ENCODE measurements at regions not wholly inside any gene's neighbourhood (a gene's known extent, or its start where the extent isn't known, plus 50 kb on each side); places are given as distances from the start of the nearest gene placed in this dataset.

DNA sequence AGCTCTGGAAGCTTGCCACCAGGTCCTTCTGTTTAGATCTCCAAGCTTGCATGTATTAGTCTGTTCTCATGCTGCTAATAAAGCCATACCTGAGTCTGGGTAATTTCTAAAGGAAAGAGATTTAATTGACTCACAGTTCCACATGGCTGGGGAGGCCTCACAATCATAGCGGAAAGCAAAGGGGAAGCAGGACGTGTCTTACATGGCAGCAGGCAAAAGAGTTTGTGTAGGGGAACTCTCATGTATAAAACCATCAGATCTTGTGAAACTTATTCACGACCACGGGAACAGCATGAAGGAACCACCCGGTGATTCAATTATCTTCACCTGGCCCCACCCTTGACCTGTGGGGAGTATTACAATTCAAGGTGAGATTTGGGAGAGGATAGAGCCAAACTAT lies 147.0 kb upstream of the PROK2 start:
- Histone ChIP-seq H3K27ac (no peak overlapping the region), H3K4me1 (no peaks in the 10 kb centered on the region), H3K4me3 (no peak overlapping the region), H3K27me3 (no peaks in the 10 kb centered on the region), H3K36me3 (no peaks in the 10 kb centered on the region), H3K9me3 (no peaks in the 10 kb centered on the region)
- no peak for DNase-seq
- intact Hi-C loops (cut with DNase I; ENCODE audit: low total_unique reads), result no loop called here
- in situ Hi-C loops (cut with MboI; ENCODE audit: low sequenced_read_pairs in 4 of 4), result no loop called here
- TF ChIP-seq POLR2A (IDR thresholded peaks at IDR 0.05) (no peak), CTCF (IDR thresholded peaks at IDR 0.05 in 4 of 5, conservative IDR thresholded peaks at IDR 0.05 in 1 of 5) (no peak)
- ATAC-seq, result no peak

- intact Hi-C loops (cut with DNase I; ENCODE audit: low total_unique reads) (no loop called here), in situ Hi-C loops (cut with MboI; ENCODE audit: low sequenced_read_pairs in 4 of 4) (no loop called here)
- Histone ChIP-seq H3K4me3 (no peak overlapping the region), H3K4me1 (no peaks in the 10 kb centered on the region), H3K9me3 (no peaks in the 10 kb centered on the region), H3K27me3 (no peaks in the 10 kb centered on the region), H3K27ac (no peak overlapping the region), H3K36me3 (no peaks in the 10 kb centered on the region)
- DNase-seq, result no peak
- no peak for TF ChIP-seq CTCF (IDR thresholded peaks at IDR 0.05 in 4 of 5, conservative IDR thresholded peaks at IDR 0.05 in 1 of 5)
- no peak for TF ChIP-seq POLR2A (IDR thresholded peaks at IDR 0.05)
- no peak for ATAC-seq
Measured at GRCh38 chr3:71930056-71930991, 145.4 kb upstream of the PROK2 start.

GRCh38 chr3:71928212-71928611 lies 143.3 kb upstream of the PROK2 start:
- Histone ChIP-seq H3K27ac (no peak overlapping the region), H3K36me3 (no peaks in the 10 kb centered on the region), H3K27me3 (no peaks in the 10 kb centered on the region), H3K4me3 (no peak overlapping the region), H3K9me3 (no peaks in the 10 kb centered on the region), H3K4me1 (no peaks in the 10 kb centered on the region)
- DNase-seq, result no peak
- intact Hi-C loops (cut with DNase I; ENCODE audit: low total_unique reads), result no loop called here
- TF ChIP-seq POLR2A (IDR thresholded peaks at IDR 0.05) (no peak), CTCF (IDR thresholded peaks at IDR 0.05 in 4 of 5, conservative IDR thresholded peaks at IDR 0.05 in 1 of 5) (no peak)
- ATAC-seq, result no peak
- in situ Hi-C loops (cut with MboI; ENCODE audit: low sequenced_read_pairs in 4 of 4), result no loop called here

GRCh38 chr3:71927505-71928066 lies 142.6 kb upstream of the PROK2 start:
- Histone ChIP-seq H3K4me1 (no peaks in the 10 kb centered on the region), H3K27me3 (no peaks in the 10 kb centered on the region), H3K36me3 (no peaks in the 10 kb centered on the region), H3K27ac (no peak overlapping the region), H3K9me3 (no peaks in the 10 kb centered on the region), H3K4me3 (no peak overlapping the region)
- no peak for TF ChIP-seq POLR2A (IDR thresholded peaks at IDR 0.05)
- TF ChIP-seq CTCF (IDR thresholded peaks at IDR 0.05 in 4 of 5, conservative IDR thresholded peaks at IDR 0.05 in 1 of 5), result no peak
- in situ Hi-C loops (cut with MboI; ENCODE audit: low sequenced_read_pairs in 4 of 4), result no loop called here
- DNase-seq, result no peak
- no peak for ATAC-seq
- intact Hi-C loops (cut with DNase I; ENCODE audit: low total_unique reads), result no loop called here

Measured in gastrocnemius medialis (tissue), 4 donors.